Psoas muscle (tissue), 7 donors: ENCODE measurements at regions not wholly inside any gene's neighbourhood (a gene's known extent, or its start where the extent isn't known, plus 50 kb on each side); places are given as distances from the start of the nearest gene placed in this dataset.
"Not testable (repeated sequence)": the region's sequence is repeated elsewhere in the genome, so short reads cannot be mapped to it uniquely, and the experiment has no call there.

Source experiments
- ATAC-seq, 4 donors: fragments of 200-7000 bp; cut with Tn5 transposase; one replicate each; pipeline ENCODE4 v1.9.1; 2020; ENCODE audit warnings: moderate library complexity in 3 of 4, mild to moderate bottlenecking in 2 of 4
- DNase-seq, 2 donors: peaks; one replicate each; pipeline ENCODE4 v3.0.0-alpha.2; 2020
- H3K27ac ChIP-seq: fragments of 200-600 bp; one replicate; pipeline ENCODE4 v1.8.0; 2022
- H3K27me3 ChIP-seq, 3 donors: fragments of 200-600 bp in 1 of 3; one replicate each; pipeline versions ENCODE4 v1.6.1 to v1.8.0; 2013 to 2022; ENCODE audit warnings: low read length in 2 of 3, mild to moderate bottlenecking in 2 of 3, moderate library complexity in 1 of 3; ENCODE audit not compliant: insufficient read depth in 3 of 3
- H3K36me3 ChIP-seq, 2 donors: fragments of 200-600 bp in 1 of 2; one replicate each; pipeline versions ENCODE4 v1.6.1 to v1.8.0; 2013 to 2022; ENCODE audit warnings: low read depth in 1 of 2, mild to moderate bottlenecking in 1 of 2, moderate library complexity in 1 of 2; ENCODE audit not compliant: insufficient read depth in 1 of 2
- H3K4me1 ChIP-seq: fragments of 200-600 bp; one replicate; pipeline ENCODE4 v1.8.0; 2022
- H3K4me3 ChIP-seq: fragments of 200-600 bp; one replicate; pipeline ENCODE4 v1.8.0; 2022; ENCODE audit warnings: mild to moderate bottlenecking
- H3K9me3 ChIP-seq: fragments of 200-600 bp; one replicate; pipeline ENCODE4 v1.8.0; 2022
- WGBS, 3 donors: extraction: QIAGEN DNeasy Blood & Tissue Kit; methylation state at CpG; one replicate each; pipeline versions ENCODE4 v1.1.6 to v1.1.7; 2013; 5-methylcytosine and 5-hydroxymethylcytosine counted together
- intact Hi-C, 2 donors: fragments of 100-400 bp; cut with DNase I; formaldehyde crosslinking; loops; one replicate each; pipeline versions ENCODE4 v1.11.0 to v1.14.2; 2022
- TF ChIP-seq, protein P1 (sequence below): fragments of 200-600 bp; IDR thresholded peaks from one replicate; pipeline ENCODE4 v1.8.0; 2022; ENCODE audit warnings: antibody characterized with exemption
- donor health status: healthy with polysubstance abuse.
- donor health status: DM: no; HTN: no; CAD: no; lungs with moderate emphysema.
- donor health status: Bipolar disorder and iron deficiency.
- donor health status: healthy.
- donor health status: DM: yes; HTN: yes; CAD: no.
- donor health status: DM: no; HTN: no; CAD: no.
- donor health status: DM: yes; HTN: yes; CAD: no.

DNA sequence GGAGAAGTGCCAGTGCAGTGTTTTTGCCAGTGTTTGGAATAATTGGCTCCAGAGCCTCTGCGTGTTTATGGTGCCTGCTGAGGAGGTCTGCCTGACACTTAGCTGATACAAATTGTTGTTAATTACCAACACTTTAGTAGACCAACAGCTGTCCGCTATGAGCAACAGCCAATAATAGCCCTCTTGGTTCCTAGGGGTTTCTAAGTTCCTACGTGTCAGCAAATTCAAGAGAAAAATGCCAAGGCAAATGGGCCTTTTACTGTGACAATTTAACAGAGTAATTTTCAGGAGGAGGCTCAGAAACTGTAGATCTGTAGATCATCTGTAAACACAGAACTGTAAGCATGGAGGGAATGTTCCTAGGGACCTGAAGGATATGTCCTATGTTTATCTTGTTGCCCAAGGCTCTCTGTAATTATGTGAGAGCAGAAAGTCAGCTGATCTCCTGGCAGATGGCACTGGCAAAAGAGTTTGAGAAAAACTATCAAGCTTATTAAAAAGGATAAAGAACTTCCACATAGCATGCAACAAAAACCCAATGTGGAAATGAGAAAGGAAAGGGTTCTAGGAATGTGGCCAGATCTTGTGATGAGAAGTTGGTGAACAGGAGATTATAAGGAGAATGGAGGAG lies 157.7 kb downstream of the GJA1 start:
- Histone ChIP-seq H3K27ac (no peak overlapping the region), H3K27me3 (no peaks in the 10 kb centered on the region), H3K9me3 (no peaks in the 10 kb centered on the region), H3K4me3 (no peak overlapping the region), H3K36me3 (no peaks in the 10 kb centered on the region), H3K4me1 (no peaks in the 10 kb centered on the region)
- ATAC-seq = no peak
- intact Hi-C loops = no loop called here
- DNase-seq = no peak
- TF ChIP-seq, protein P1, sequence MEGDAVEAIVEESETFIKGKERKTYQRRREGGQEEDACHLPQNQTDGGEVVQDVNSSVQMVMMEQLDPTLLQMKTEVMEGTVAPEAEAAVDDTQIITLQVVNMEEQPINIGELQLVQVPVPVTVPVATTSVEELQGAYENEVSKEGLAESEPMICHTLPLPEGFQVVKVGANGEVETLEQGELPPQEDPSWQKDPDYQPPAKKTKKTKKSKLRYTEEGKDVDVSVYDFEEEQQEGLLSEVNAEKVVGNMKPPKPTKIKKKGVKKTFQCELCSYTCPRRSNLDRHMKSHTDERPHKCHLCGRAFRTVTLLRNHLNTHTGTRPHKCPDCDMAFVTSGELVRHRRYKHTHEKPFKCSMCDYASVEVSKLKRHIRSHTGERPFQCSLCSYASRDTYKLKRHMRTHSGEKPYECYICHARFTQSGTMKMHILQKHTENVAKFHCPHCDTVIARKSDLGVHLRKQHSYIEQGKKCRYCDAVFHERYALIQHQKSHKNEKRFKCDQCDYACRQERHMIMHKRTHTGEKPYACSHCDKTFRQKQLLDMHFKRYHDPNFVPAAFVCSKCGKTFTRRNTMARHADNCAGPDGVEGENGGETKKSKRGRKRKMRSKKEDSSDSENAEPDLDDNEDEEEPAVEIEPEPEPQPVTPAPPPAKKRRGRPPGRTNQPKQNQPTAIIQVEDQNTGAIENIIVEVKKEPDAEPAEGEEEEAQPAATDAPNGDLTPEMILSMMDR = no peak
- 30 to 39% (median 39%) methylated on average over 3 of the region's 3 CpGs for WGBS, 3 donors

DNA sequence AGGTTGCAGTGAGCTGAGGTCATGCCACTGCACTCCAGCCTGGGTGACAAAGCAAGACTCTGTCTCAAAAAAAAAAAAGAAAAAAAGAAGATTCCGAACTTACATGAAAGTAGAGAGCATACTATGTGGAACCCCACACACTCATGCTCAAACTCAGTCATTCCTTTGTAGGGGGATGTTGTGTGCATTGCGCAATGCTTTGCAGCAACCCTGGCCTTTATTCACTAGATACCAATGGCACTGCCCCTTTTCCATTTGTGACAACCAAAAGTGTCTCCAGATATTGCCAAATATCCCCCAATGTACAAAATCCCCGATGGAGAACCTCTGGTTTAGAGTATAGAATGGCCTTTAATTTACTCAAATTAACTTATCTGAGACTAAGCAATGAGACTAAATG lies 158.6 kb downstream of the GJA1 start:
- DNase-seq (no peak), ATAC-seq (no peak)
- H3K9me3 ChIP-seq = no peaks in the 10 kb centered on the region
- H3K4me1 ChIP-seq = no peaks in the 10 kb centered on the region
- intact Hi-C loops = no loop called here
- no peak overlapping the region for H3K4me3 ChIP-seq
- H3K27me3 ChIP-seq = no peaks in the 10 kb centered on the region
- no peak overlapping the region for H3K27ac ChIP-seq
- H3K36me3 ChIP-seq = no peaks in the 10 kb centered on the region
- WGBS, 3 donors = 86 to 96% (median 90%) methylated on average over 3 of the region's 3 CpGs
- TF ChIP-seq, protein P1 = no peak

DNA sequence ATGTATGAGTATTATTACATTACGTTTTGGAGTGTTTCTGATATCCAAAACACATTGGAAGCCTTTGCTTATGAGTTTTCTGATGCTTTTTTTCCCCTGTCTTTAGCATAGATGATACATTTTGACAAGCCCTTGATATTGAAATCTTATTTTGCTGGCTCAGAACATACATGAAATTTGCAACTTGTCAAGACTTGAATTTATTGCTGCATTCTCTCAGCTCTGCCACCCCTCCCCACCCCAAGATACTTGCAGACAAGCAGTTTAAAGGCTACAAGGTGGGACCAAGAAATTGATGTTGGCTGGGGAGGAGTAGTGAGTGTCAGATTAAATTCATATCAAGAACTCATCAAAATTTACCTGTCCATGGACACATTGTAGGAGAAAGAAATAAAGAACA lies 160.2 kb downstream of the GJA1 start:
- intact Hi-C loops = no loop called here
- Histone ChIP-seq H3K4me3 (no peak overlapping the region), H3K27ac (no peak overlapping the region), H3K27me3 (no peaks in the 10 kb centered on the region), H3K9me3 (no peaks in the 10 kb centered on the region), H3K36me3 (no peaks in the 10 kb centered on the region), H3K4me1 (no peaks in the 10 kb centered on the region)
- TF ChIP-seq, protein P1 = no peak
- WGBS, 3 donors = 91 to 99% (median 98%) methylated on average over 1 of the region's 1 CpG
- ATAC-seq (no peak), DNase-seq (no peak)

DNA sequence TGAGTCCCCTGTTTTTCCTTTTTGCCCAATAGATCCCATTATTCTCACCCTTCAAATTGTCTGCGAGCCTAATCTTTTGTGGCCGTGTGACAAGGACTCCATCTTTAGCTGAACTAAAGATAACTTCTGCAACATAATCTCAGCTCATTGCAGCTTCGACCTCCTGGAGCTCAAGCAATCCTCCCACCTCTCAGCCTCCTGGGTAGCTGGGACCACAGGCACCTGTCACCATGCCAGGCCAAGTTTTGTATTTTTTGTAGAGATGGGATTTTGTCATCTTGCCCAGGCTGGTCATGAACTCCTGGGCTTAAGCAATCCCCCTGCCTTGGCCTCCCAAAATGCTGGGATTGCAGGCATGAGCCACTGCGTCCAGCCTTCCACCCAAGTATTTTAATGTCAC lies 161.0 kb downstream of the GJA1 start:
- Histone ChIP-seq H3K27me3 (no peaks in the 10 kb centered on the region), H3K27ac (no peak overlapping the region), H3K4me3 (no peak overlapping the region), H3K36me3 (no peaks in the 10 kb centered on the region), H3K4me1 (no peaks in the 10 kb centered on the region), H3K9me3 (no peaks in the 10 kb centered on the region)
- TF ChIP-seq, protein P1 = no peak
- WGBS, 3 donors = 83 to 91% (median 91%) methylated on average over 4 of the region's 4 CpGs
- intact Hi-C loops = no loop called here
- DNase-seq (no peak), ATAC-seq (no peak)

DNA sequence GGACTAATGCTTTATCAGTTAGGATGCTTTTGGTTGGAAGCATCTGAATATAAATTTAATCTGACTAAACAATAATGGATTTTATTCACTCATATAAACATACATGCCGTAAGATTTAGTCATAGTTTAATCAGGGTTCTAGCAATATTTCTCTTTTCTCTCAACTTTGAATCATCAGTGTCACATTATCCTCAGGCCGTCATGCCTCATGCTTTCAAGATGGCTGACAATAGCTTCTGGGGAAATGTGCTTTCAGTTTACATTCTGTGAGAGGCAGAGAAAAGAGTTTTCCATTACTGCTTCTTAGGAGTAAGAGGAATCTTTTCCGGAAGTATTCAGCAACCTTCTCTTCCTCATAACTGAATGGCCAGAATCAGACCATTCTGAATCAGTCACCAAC lies 162.2 kb downstream of the GJA1 start:
- DNase-seq (no peak), ATAC-seq (no peak)
- Histone ChIP-seq H3K9me3 (no peaks in the 10 kb centered on the region), H3K4me3 (no peak overlapping the region), H3K36me3 (no peaks in the 10 kb centered on the region), H3K27me3 (no peaks in the 10 kb centered on the region), H3K27ac (no peak overlapping the region), H3K4me1 (no peaks in the 10 kb centered on the region)
- WGBS, 3 donors = 86 to 93% (median 91%) methylated on average over 3 of the region's 3 CpGs
- TF ChIP-seq, protein P1 = no peak
- intact Hi-C loops = no loop called here

DNA sequence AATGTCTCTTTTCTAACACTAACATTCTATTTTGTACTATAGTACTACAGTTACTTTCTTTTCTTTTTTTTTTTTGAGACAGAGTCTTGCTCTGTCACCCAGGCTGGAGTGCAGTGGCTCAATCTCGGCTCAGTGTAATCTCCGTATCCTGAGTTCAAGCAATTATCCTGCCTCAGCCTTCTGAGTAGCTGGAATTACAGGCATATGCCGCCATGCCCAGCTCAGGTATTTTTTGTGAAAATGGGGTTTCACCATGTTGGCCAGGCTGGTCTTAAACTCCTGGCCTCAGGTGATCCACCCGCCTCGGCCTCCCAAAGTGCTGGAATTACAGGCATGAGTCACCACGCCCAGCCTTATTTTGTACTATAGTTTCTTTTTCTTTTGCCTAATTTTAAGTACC lies 163.9 kb downstream of the GJA1 start:
- DNase-seq, H3K27me3 ChIP-seq, intact Hi-C loops, H3K36me3 ChIP-seq, ATAC-seq, H3K4me3 ChIP-seq, H3K9me3 ChIP-seq, H3K4me1 ChIP-seq, H3K27ac ChIP-seq: not testable (repeated sequence)
- WGBS, 3 donors = 83 to 90% (median 88%) methylated on average over 6 of the region's 6 CpGs
